ENCODE measurements at regions not wholly inside any gene's neighbourhood (a gene's known extent, or its start where the extent isn't known, plus 50 kb on each side); places are given as distances from the start of the nearest gene placed in this dataset.

DNA sequence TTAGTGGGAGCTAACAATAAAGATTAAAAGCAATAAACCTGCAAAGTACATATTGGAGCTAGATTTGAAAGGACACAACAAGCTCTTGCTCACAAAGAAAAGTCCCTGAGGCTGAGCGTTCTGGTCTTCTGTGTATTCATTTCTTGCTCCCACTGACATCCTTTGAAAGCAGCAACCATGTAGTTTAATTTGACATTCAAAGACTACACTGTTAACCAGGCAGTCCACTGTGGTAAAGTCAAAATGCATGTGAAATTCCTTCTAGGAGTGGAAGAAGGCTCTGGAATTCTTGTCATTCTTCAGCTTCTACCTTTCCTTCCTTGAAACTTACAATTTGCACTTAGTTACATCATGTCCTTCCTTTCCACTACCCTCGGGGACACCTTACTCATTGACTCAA lies 480.7 kb downstream of the CSNK1G3 start:
- TF ChIP-seq POLR2A (IDR thresholded peaks at IDR 0.05), result no peak
- TF ChIP-seq, protein P1, sequence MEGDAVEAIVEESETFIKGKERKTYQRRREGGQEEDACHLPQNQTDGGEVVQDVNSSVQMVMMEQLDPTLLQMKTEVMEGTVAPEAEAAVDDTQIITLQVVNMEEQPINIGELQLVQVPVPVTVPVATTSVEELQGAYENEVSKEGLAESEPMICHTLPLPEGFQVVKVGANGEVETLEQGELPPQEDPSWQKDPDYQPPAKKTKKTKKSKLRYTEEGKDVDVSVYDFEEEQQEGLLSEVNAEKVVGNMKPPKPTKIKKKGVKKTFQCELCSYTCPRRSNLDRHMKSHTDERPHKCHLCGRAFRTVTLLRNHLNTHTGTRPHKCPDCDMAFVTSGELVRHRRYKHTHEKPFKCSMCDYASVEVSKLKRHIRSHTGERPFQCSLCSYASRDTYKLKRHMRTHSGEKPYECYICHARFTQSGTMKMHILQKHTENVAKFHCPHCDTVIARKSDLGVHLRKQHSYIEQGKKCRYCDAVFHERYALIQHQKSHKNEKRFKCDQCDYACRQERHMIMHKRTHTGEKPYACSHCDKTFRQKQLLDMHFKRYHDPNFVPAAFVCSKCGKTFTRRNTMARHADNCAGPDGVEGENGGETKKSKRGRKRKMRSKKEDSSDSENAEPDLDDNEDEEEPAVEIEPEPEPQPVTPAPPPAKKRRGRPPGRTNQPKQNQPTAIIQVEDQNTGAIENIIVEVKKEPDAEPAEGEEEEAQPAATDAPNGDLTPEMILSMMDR (IDR thresholded peaks at IDR 0.05), result no peak

Data from stomach (tissue), 4 donors.